BE2C (cell line): ENCODE measurements at regions not wholly inside any gene's neighbourhood (a gene's known extent, or its start where the extent isn't known, plus 50 kb on each side); places are given as distances from the start of the nearest gene placed in this dataset.
A peak's percentile ranks its signal among the peaks of the same experiment; 100 is the strongest.

Experiments
- DNase-seq: peaks from one replicate; pipeline ENCODE4 v3.0.0-alpha.2; 2020
- H3K27me3 ChIP-seq: fragments of 250-450 bp; sonication (Bioruptor Pico); 2 replicates; pipeline ENCODE4 v1.5.1; 2020; ENCODE audit warnings: mild to moderate bottlenecking
- H3K36me3 ChIP-seq: fragments of 250-450 bp; sonication (Bioruptor Pico); 2 replicates; pipeline ENCODE4 v1.5.1; 2020; ENCODE audit warnings: mild to moderate bottlenecking
- H3K4me1 ChIP-seq: fragments of 250-450 bp; sonication (Bioruptor Pico); 2 replicates; pipeline ENCODE4 v1.5.1; 2020
- H3K4me3 ChIP-seq: 2 replicates; pipeline ENCODE4 v1.5.1; 2011; ENCODE audit warnings: low read depth, low read length
- H3K9me3 ChIP-seq: fragments of 250-450 bp; sonication (Bioruptor Pico); 2 replicates; pipeline ENCODE4 v1.5.1; 2020
- TF ChIP-seq, protein P1 (sequence below): IDR thresholded peaks from 2 replicates; pipeline ENCODE4 v1.5.1; 2012; ENCODE audit warnings: mild to moderate bottlenecking, low read depth, low read length

DNA sequence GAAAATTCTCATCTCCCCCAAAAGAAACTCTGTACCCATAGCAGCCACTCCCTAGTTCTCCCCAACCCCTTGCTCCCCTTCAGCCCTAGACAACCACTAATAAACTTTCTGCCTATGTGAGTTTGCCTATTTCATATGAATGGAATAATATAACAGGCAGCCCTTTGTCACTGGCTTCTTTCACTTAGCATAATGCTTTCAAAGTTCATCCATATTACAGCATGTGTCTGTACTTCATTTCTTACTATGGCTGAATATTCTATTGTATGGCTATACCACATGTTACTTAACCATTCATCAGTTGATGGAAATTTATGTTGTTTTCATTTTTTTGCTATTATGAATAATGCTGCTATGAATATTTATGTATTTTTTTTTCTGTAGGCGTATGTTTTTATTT, 442.9 kb downstream of the SLC4A3 start:
- no peak overlapping the region for H3K4me3 ChIP-seq
- no peaks in the 10 kb centered on the region for H3K36me3 ChIP-seq
- no peak for DNase-seq
- no peaks in the 10 kb centered on the region for H3K27me3 ChIP-seq
- H3K4me1 ChIP-seq = no peaks in the 10 kb centered on the region
- no peaks in the 10 kb centered on the region for H3K9me3 ChIP-seq
- TF ChIP-seq, protein P1, sequence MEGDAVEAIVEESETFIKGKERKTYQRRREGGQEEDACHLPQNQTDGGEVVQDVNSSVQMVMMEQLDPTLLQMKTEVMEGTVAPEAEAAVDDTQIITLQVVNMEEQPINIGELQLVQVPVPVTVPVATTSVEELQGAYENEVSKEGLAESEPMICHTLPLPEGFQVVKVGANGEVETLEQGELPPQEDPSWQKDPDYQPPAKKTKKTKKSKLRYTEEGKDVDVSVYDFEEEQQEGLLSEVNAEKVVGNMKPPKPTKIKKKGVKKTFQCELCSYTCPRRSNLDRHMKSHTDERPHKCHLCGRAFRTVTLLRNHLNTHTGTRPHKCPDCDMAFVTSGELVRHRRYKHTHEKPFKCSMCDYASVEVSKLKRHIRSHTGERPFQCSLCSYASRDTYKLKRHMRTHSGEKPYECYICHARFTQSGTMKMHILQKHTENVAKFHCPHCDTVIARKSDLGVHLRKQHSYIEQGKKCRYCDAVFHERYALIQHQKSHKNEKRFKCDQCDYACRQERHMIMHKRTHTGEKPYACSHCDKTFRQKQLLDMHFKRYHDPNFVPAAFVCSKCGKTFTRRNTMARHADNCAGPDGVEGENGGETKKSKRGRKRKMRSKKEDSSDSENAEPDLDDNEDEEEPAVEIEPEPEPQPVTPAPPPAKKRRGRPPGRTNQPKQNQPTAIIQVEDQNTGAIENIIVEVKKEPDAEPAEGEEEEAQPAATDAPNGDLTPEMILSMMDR = no peak

DNA sequence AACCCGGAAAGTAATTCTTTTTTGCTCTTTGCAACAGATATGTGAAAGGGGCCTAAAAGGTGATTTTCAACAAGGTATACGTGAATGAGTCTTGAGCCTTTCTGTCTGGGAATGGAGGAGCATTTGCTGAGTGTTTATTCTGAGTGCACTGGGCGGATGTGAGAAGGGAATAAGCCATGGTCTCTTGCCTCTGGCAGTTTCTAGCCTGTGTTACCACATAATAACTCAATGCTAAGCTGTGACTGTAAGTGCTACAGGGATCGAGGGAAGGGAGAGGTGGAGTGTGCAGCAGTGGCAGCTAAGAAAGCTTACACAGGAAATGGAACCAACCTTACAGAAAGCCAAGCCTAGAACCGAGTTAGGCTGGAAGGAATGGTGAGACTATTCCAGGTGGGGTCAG, 444.3 kb downstream of the SLC4A3 start:
- Histone ChIP-seq H3K36me3 (no peaks in the 10 kb centered on the region), H3K27me3 (peaks cover 6% of the 10 kb centered on the region; the same call in 1 of the 2 replicates), H3K9me3 (no peaks in the 10 kb centered on the region), H3K4me1 (no peaks in the 10 kb centered on the region), H3K4me3 (no peak overlapping the region)
- no peak for DNase-seq
- TF ChIP-seq, protein P1 = no peak

DNA sequence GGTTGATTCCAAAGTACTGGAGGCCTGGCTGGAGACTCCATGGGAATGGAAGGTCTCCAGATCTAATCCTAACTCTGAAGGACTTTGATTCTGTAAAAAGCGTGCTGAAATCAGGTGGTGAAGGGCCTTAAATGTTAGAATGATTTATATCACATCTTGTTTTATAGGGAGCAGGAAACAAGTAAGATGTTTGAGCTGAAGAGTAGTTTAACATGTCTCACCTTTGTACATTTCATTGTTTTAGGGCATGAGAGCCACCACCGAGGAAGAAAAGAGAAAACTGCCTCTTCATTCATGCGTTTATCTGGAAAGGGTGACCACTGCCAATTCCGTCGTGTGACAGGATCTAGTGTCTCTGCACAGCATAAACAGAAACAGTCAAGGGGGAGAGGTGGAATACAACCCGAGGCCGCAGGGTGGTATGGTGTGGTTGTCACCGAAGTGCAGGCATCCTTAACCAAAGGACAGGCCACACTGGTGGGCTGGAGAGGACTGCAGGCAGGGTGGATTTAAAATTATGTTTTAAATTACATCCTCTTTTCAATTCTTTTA, 445.3 kb downstream of the SLC4A3 start:
- no peaks in the 10 kb centered on the region for H3K36me3 ChIP-seq
- no peak for DNase-seq
- no peaks in the 10 kb centered on the region for H3K4me1 ChIP-seq
- no peak overlapping the region for H3K4me3 ChIP-seq
- H3K27me3 ChIP-seq = peaks cover 8% of the 10 kb centered on the region
- TF ChIP-seq, protein P1 = no peak
- no peaks in the 10 kb centered on the region for H3K9me3 ChIP-seq

DNA sequence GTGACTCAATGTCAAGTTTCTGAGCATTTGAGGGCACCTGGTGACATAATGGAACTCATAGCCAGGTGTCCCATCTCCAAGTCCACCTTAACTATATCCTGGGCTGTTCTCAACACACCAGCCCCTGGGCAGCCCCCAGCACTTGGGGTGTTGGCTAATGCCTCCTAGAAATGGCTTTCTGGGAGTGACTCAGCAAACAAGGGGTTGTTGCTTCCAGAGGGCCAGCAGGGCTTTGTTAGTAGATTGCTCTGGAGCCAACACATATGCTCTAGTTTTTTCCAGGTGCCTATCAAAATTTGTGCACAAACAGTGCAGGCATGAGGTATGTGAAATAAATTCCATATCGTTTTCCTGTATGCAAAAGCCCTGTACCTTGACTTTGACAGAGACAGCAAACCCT, 448.4 kb downstream of the SLC4A3 start:
- Histone ChIP-seq H3K9me3 (no peaks in the 10 kb centered on the region), H3K27me3 (peaks cover 8% of the 10 kb centered on the region), H3K4me3 (no peak overlapping the region), H3K36me3 (no peaks in the 10 kb centered on the region), H3K4me1 (no peaks in the 10 kb centered on the region)
- no peak for DNase-seq
- TF ChIP-seq, protein P1 = no peak

DNA sequence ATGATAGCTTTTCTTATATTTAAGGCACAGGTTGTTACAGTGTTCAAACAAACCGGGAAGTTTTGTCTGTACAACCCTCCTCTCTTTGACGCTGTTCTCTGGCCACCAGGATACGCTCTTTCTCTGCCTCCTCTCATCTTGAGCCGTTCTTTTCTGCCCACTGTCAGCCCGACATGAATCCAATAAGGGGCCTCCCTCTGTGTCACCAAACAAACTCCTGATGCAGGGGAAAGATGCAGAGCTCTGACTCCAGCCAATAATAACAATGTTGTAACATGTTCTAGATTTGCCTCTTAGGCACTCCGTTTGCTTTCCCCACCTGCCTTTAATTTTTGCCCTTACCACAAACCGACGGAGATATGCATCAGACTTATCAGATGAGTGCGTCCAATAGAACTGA, 449.3 kb downstream of the SLC4A3 start:
- H3K36me3 ChIP-seq = no peaks in the 10 kb centered on the region

DNA sequence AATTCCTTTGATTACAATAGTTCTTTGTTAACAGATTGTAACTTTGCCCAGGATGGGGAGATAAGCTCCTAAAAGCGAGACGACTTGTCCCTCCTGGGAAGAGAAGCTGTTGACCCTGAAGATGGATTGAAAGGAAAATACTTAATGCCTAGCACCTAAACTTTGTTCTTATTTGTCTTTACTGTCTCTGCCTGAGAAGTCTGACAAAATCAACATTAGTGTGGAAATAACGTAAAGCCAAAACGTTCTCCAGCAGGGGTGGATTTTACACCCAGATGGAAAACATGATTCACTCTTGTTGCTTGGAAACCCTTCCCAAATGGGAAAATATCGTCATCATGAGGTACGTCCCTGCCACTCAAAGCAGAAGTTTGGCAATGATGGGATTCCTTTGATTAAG, 450.1 kb downstream of the SLC4A3 start:
- Histone ChIP-seq H3K27me3 (peaks cover 8% of the 10 kb centered on the region), H3K9me3 (no peaks in the 10 kb centered on the region), H3K36me3 (no peaks in the 10 kb centered on the region), H3K4me3 (no peak overlapping the region), H3K4me1 (no peaks in the 10 kb centered on the region)
- TF ChIP-seq, protein P1 = no peak
- DNase-seq = no peak

More for the DNA sequence above, 449.3 kb downstream of the SLC4A3 start:
- H3K9me3 ChIP-seq = no peaks in the 10 kb centered on the region
- no peak overlapping the region for H3K4me3 ChIP-seq
- no peak for DNase-seq
- H3K27me3 ChIP-seq = peaks cover 8% of the 10 kb centered on the region
- H3K4me1 ChIP-seq = no peaks in the 10 kb centered on the region
- TF ChIP-seq, protein P1 = 0 out of 2 replicates have a peak, but pooled peaks have one; percentile 6
